Astrocyte (in vitro differentiated cells and primary cell): ENCODE measurements at regions not wholly inside any gene's neighbourhood (a gene's known extent, or its start where the extent isn't known, plus 50 kb on each side); places are given as distances from the start of the nearest gene placed in this dataset.

Source experiments
- EZH2 ChIP-seq: IDR thresholded peaks from 2 replicates; pipeline ENCODE4 v1.6.1; 2012; ENCODE audit warnings: mild to moderate bottlenecking, low read length, inconsistent platforms; ENCODE audit not compliant: insufficient read depth
- TF ChIP-seq, protein P1 (sequence below): IDR thresholded peaks from 2 replicates; pipeline ENCODE4 v1.5.1; 2011; ENCODE audit warnings: low read depth, mild to moderate bottlenecking, inconsistent platforms, low read length, moderate library complexity; ENCODE audit not compliant: insufficient read depth

- TF ChIP-seq, protein P1, sequence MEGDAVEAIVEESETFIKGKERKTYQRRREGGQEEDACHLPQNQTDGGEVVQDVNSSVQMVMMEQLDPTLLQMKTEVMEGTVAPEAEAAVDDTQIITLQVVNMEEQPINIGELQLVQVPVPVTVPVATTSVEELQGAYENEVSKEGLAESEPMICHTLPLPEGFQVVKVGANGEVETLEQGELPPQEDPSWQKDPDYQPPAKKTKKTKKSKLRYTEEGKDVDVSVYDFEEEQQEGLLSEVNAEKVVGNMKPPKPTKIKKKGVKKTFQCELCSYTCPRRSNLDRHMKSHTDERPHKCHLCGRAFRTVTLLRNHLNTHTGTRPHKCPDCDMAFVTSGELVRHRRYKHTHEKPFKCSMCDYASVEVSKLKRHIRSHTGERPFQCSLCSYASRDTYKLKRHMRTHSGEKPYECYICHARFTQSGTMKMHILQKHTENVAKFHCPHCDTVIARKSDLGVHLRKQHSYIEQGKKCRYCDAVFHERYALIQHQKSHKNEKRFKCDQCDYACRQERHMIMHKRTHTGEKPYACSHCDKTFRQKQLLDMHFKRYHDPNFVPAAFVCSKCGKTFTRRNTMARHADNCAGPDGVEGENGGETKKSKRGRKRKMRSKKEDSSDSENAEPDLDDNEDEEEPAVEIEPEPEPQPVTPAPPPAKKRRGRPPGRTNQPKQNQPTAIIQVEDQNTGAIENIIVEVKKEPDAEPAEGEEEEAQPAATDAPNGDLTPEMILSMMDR, result no peak
- no peak for TF ChIP-seq EZH2
Measured at GRCh38 chr10:112026438-112026837, 157.1 kb downstream of the GPAM start.
